GM18868 (cell line): ENCODE measurements at regions not wholly inside any gene's neighbourhood (a gene's known extent, or its start where the extent isn't known, plus 50 kb on each side); places are given as distances from the start of the nearest gene placed in this dataset.

Experiments used
- ATAC-seq: cut with Tn5 transposase; IDR thresholded peaks from one replicate; pipeline ENCODE4 v1.9.1; 2021; ENCODE audit warnings: mild to moderate bottlenecking, moderate library complexity; ENCODE audit not compliant: unreplicated experiment

GRCh38 chr3:71893702-71894479 lies 108.9 kb upstream of the PROK2 start:
- no peak for ATAC-seq

- no peak for ATAC-seq
Measured at GRCh38 chr3:71893122-71893521, 108.2 kb upstream of the PROK2 start.

- ATAC-seq, result no peak
Measured at GRCh38 chr3:71891483-71891882, 106.5 kb upstream of the PROK2 start.

DNA sequence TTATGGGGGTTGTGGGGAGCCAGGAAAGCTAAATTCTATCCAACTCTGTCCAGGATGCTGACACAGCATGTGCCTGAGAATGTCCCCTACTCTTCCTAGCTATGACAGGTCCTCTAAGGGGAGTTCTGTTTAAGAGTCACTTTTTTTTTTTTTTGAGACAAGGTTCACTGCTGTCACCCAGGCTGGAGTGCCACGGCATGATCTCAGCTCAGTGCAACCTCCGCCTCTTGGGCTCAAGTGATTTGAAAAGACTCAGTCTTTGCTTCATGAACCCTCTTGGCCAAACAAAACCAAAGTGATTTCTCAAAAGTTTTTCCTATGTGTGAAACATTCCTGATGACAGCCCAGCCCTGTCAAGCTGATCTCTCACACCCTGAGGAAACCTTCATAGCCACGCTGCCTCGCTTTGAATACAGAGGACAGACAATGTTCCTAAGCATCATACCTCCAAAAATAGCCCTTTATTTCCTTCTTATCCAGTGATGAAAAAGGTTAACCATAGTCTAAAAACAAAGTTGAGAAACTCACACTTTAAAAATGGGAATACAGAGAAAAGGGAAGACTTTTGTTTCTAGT lies 105.5 kb upstream of the PROK2 start:
- no peak for ATAC-seq

- ATAC-seq, result no peak
Measured at GRCh38 chr3:71887256-71887655, 102.3 kb upstream of the PROK2 start.

- ATAC-seq, result no peak
Measured at GRCh38 chr3:71885006-71885405, 100.1 kb upstream of the PROK2 start.

GRCh38 chr3:71881732-71882131 lies 96.8 kb upstream of the PROK2 start:
- no peak for ATAC-seq

- ATAC-seq, result no peak
Measured at GRCh38 chr3:71881041-71881440, 96.1 kb upstream of the PROK2 start.

- no peak for ATAC-seq
Measured at GRCh38 chr3:71879089-71879488, 94.1 kb upstream of the PROK2 start.

GRCh38 chr3:71876135-71877105 lies 91.5 kb upstream of the PROK2 start:
- ATAC-seq, result no peak

GRCh38 chr3:71875461-71875947 lies 90.6 kb upstream of the PROK2 start:
- ATAC-seq, result peak; percentile 84

DNA sequence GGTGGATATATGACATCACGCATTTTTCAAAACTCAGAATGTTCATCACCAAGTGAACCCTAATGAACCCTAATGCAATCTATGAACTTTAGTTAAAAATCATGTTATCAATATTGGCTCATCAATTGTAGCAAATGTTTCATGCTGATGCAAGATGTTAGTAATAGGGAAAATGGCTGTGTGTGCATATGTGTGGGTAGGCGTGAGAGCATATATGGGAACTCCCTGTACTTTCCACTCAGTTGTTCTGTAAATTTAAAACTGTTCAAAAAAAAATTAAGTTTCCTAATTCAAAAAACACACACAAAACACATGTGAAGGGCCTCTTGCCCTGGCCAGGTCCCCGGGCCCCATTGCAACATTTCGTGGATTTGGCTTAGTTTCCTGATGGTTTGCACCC lies 89.7 kb upstream of the PROK2 start:
- ATAC-seq, result peak; percentile 46

GRCh38 chr3:71873093-71873611 lies 88.2 kb upstream of the PROK2 start:
- no peak for ATAC-seq

DNA sequence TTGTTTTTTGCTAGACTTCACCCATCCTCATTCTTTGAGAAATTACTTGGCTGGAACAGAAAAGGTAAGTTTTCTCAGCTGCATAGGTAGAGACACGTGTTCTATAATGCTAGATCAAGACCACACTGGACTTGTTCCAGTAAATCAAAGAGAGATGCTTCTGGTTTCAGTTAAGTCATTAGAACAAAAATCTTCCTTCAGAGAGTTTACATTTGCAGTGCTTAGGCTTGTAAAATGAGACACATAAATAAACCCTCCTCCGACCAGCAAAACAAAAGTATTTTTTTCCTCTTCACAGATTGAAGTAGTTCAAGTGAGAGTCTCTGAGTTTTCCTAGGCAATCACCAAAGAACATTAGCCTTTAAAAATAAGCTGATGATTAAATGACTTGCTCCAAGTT lies 87.3 kb upstream of the PROK2 start:
- no peak for ATAC-seq

DNA sequence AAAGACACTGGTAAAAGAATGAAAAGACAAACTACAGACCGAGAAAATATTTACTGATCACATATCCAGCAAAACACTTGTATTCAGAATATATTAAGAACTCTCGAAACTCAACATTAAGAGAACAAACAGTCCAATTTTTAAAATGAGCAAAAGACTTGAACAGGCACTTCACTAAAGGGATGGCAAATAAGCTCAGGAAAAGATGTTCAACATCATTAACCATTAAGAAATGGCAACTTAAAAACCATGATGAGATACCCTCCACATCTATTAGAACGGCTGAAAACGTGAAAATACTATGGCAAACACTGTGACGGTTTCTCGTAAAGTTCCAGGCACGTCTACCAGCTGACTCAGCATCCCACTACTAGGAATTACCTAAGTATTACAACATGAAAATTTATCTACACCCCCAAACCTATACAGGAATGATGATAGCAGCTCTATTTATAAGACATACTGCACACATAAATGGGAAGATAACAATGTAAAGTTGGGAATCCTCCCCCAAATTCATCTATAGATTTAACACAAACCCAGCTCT lies 86.1 kb upstream of the PROK2 start:
- ATAC-seq, result no peak

DNA sequence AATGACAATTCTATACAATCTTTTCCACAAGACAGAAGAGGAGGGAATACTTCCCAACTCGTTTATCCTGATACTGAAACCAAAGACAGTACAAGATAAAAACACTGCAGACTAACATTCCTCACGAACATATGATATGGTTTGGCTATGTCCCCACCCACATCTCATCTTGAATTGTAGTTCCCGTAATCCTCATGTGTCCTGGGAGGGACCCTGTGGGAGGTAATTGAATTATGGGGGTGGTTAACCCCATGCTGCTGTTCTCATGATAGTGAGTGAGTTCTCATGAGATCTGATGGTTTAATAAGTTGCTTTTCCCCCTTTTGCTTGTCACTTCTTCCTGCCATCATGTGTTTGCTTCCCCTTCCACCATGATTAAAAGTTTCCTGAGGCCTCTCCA lies 83.9 kb upstream of the PROK2 start:
- no peak for ATAC-seq

GRCh38 chr3:71865727-71866126 lies 80.8 kb upstream of the PROK2 start:
- no peak for ATAC-seq

DNA sequence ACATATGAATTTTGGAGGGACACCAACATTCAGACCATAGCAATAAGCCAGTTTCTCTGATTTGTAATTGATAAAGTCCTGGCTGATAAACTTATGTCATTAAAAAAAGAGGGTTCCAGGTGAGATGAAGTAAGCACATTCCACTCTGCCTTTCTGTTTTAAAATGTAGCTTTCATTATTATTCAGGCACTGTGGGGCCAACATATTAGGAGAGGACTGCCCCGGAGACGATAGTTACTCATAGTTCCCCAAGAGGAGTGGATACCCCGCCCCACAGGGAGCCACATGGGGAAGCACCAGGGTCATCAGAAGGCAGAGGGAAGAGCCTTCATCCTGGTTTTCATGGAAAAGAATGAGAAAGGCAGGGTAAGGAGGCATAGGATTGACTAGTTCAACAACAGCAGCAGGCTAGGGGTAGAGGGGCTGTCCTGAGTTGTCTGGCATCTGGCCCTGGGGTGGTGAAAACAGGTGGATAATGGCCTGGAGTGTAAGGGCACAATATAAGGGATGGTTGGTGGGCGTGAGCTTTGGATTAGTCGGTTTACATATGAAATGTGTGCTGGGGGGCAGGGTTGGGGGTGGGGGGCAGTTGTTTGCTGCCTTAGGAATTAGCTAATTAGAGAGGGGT lies 78.7 kb upstream of the PROK2 start:
- ATAC-seq, result no peak

- no peak for ATAC-seq
Measured at GRCh38 chr3:71862371-71863140, 77.6 kb upstream of the PROK2 start.

DNA sequence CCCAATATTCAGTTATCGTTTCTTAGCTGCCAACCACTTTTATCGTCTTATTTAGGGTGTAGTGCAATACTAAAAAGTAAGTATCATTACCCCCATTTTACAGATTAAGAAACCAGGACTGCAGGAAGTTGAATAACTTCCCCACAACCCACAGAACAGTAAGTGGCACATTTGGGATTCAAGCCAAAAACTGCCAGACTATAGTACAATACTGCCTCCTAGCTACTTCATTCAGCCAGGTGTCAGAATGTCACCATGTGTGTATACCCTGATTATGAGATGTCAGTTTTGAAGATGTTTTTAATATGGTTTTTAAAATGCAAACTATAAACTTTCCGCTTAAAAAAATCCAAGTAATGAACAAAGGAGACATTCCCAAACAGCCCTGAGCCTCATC lies 74.2 kb upstream of the PROK2 start:
- peak; percentile 53 for ATAC-seq
